Right lobe of liver (tissue), 6 donors: ENCODE measurements at regions not wholly inside any gene's neighbourhood (a gene's known extent, or its start where the extent isn't known, plus 50 kb on each side); places are given as distances from the start of the nearest gene placed in this dataset.

Experiments used
- ATAC-seq, 4 donors: fragments of 200-7000 bp; cut with Tn5 transposase; one replicate each; pipeline ENCODE4 v1.9.1; 2020; ENCODE audit warnings: mild to moderate bottlenecking in 4 of 4, moderate library complexity in 4 of 4
- DNase-seq, 3 donors: peaks; one replicate each; pipeline ENCODE4 v3.0.0-alpha.2; 2020
- H3K27ac ChIP-seq, 3 donors: fragments of 200-600 bp; one replicate each; pipeline ENCODE4 v1.8.0; 2022
- H3K27me3 ChIP-seq, 2 donors: fragments of 200-600 bp; one replicate each; pipeline ENCODE4 v1.8.0; 2022
- H3K36me3 ChIP-seq, 4 donors: fragments of 200-600 bp; sonication (generic) in 1 of 4; one replicate each; pipeline versions ENCODE4 v1.5.1 to v1.8.0; 2017 to 2022; ENCODE audit warnings: control low read depth in 1 of 4
- H3K4me1 ChIP-seq, 4 donors: fragments of 200-600 bp; sonication (generic) in 1 of 4; one replicate each; pipeline versions ENCODE4 v1.5.1 to v1.8.0; 2017 to 2022; ENCODE audit warnings: control low read depth in 1 of 4
- H3K4me3 ChIP-seq, 3 donors: fragments of 200-600 bp; one replicate each; pipeline ENCODE4 v1.8.0; 2022
- H3K9me3 ChIP-seq, 4 donors: fragments of 200-600 bp; sonication (generic) in 1 of 4; one replicate each; pipeline versions ENCODE4 v1.5.1 to v1.8.0; 2017 to 2022; ENCODE audit warnings: control low read depth in 1 of 4
- CTCF ChIP-seq, 4 donors: fragments of 200-600 bp in 3 of 4; fragments of 450-650 bp in 1 of 4; IDR thresholded peaks; one replicate each; pipeline versions ENCODE4 v1.5.1 to v1.8.0; 2016 to 2022; ENCODE audit warnings: antibody characterized with exemption in 4 of 4, mild to moderate bottlenecking in 2 of 4
- POLR2A ChIP-seq: fragments of 450-650 bp; IDR thresholded peaks from one replicate; pipeline ENCODE4 v1.6.1; 2017; ENCODE audit warnings: antibody characterized with exemption, mild to moderate bottlenecking
- WGBS: methylation state at CpG from one replicate; pipeline ENCODE4 v1.1.6; 2018; ENCODE audit warnings: low coverage, low lambda C conversion rate; ENCODE audit not compliant: insufficient coverage; ENCODE audit errors: missing lambda C conversion rate; 5-methylcytosine and 5-hydroxymethylcytosine counted together
- intact Hi-C, 2 donors: fragments of 100-400 bp; cut with DNase I; formaldehyde crosslinking; loops; one replicate each; pipeline versions ENCODE4 v1.11.2 to v1.14.1; 2022
- donor health status: DM: no; HTN: yes; CAD: no.
- donor health status: DM: no; HTN: no; CAD: no.
- donor health status: DM: no; HTN: no; CAD: no.
- donor health status: DM: no; HTN: yes; CAD: no.
- donor health status: DM: no; HTN: yes; CAD: no.

- intact Hi-C loops: no loop called here
- no peaks in the 10 kb centered on the region for H3K9me3 ChIP-seq
- ATAC-seq: no peak
- 39% methylated on average over 5 of the region's 5 CpGs for WGBS
- H3K27me3 ChIP-seq: no peaks in the 10 kb centered on the region
- no peak overlapping the region for H3K27ac ChIP-seq
- no peaks in the 10 kb centered on the region for H3K36me3 ChIP-seq
- no peaks in the 10 kb centered on the region for H3K4me1 ChIP-seq
- TF ChIP-seq POLR2A (no peak), CTCF (IDR thresholded peaks at IDR 0.05) (no peak)
- no peak overlapping the region for H3K4me3 ChIP-seq
- no peak for DNase-seq
Observed at GRCh38 chrX:114361076-114361725, 222.7 kb upstream of the HTR2C start.

GRCh38 chrX:114363346-114363745 lies 220.5 kb upstream of the HTR2C start:
- H3K9me3 ChIP-seq: no peaks in the 10 kb centered on the region
- H3K27me3 ChIP-seq: no peaks in the 10 kb centered on the region
- no peaks in the 10 kb centered on the region for H3K36me3 ChIP-seq
- no peak for TF ChIP-seq POLR2A
- TF ChIP-seq CTCF (IDR thresholded peaks at IDR 0.05): no peak
- H3K4me1 ChIP-seq: no peaks in the 10 kb centered on the region
- intact Hi-C loops: no loop called here
- WGBS: 42% methylated on average over 1 of the region's 1 CpG
- DNase-seq (no peak), ATAC-seq (no peak)
- no peak overlapping the region for H3K27ac ChIP-seq
- no peak overlapping the region for H3K4me3 ChIP-seq

- no peaks in the 10 kb centered on the region for H3K4me1 ChIP-seq
- ATAC-seq (no peak), DNase-seq (no peak)
- TF ChIP-seq POLR2A (no peak), CTCF (IDR thresholded peaks at IDR 0.05) (no peak)
- intact Hi-C loops: no loop called here
- 39% methylated on average over 5 of the region's 5 CpGs for WGBS
- no peaks in the 10 kb centered on the region for H3K36me3 ChIP-seq
- H3K4me3 ChIP-seq: no peak overlapping the region
- H3K27me3 ChIP-seq: no peaks in the 10 kb centered on the region
- no peaks in the 10 kb centered on the region for H3K9me3 ChIP-seq
- H3K27ac ChIP-seq: no peak overlapping the region
Observed at GRCh38 chrX:114365065-114365834, 218.6 kb upstream of the HTR2C start.

DNA sequence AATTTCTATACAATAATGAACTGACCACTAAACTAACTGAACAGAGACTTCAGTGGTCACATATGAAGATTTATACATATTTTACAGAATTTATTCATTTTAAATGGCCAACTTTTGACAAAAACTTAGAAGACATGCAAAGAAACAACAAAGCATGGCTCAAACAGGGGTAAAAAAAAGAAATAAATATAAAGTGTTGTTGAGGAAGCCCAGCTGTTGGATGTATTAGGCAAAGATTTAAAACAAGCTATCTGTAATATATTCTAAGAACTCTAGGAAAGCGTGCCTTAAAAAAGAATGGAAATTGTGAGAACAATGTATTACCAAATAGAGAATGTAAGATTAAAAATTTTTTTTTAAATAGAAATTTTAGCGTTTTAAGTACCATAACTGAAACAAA lies 210.9 kb upstream of the HTR2C start:
- H3K4me1 ChIP-seq: no peaks in the 10 kb centered on the region
- H3K36me3 ChIP-seq: no peaks in the 10 kb centered on the region
- no peak overlapping the region for H3K27ac ChIP-seq
- DNase-seq: no peak
- intact Hi-C loops: no loop called here
- H3K27me3 ChIP-seq: peaks cover 0 to 6% of the 10 kb centered on the region in 2 donors
- no peak for ATAC-seq
- TF ChIP-seq CTCF (IDR thresholded peaks at IDR 0.05) (no peak), POLR2A (no peak)
- WGBS: 46% methylated on average over 2 of the region's 2 CpGs
- H3K9me3 ChIP-seq: no peaks in the 10 kb centered on the region
- no peak overlapping the region for H3K4me3 ChIP-seq
